ENCODE measurements at regions not wholly inside any gene's neighbourhood (a gene's known extent, or its start where the extent isn't known, plus 50 kb on each side); places are given as distances from the start of the nearest gene placed in this dataset.
A peak's percentile ranks its signal among the peaks of the same experiment; 100 is the strongest.
"Not testable (repeated sequence)": the region's sequence is repeated elsewhere in the genome, so short reads cannot be mapped to it uniquely, and the experiment has no call there.

DNA sequence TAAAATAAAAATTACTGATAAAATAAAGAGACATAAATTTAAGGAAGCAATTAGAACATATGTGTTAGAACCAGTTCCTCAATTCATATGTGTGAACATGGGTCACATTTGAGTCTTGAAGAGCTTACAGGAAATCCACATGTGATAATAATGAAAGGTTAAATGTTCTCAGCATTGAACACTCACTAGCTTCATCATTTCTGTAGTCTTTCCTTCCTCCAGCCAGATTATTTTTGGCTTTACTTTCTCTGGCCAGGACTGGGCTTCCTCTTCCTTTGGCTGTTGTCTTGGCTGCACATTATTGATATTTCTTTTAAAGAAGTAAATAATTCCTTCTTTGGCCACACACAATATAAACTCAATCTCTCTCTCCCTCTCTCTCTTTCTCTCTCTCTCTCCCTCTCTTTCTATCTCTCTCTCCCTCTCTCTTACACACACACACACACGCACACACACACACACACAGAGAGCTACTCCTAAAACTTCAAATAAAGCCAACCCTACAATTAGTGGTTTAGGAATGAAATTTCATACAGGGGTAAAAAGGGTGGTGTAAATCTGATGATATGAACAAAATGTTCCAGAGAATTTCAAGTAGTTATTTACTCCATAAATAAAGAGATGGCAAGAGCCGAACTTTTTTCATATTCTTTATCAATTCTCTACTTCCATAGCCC is 171.2 kb downstream of the REEP3 start:
- TF ChIP-seq, protein P1, sequence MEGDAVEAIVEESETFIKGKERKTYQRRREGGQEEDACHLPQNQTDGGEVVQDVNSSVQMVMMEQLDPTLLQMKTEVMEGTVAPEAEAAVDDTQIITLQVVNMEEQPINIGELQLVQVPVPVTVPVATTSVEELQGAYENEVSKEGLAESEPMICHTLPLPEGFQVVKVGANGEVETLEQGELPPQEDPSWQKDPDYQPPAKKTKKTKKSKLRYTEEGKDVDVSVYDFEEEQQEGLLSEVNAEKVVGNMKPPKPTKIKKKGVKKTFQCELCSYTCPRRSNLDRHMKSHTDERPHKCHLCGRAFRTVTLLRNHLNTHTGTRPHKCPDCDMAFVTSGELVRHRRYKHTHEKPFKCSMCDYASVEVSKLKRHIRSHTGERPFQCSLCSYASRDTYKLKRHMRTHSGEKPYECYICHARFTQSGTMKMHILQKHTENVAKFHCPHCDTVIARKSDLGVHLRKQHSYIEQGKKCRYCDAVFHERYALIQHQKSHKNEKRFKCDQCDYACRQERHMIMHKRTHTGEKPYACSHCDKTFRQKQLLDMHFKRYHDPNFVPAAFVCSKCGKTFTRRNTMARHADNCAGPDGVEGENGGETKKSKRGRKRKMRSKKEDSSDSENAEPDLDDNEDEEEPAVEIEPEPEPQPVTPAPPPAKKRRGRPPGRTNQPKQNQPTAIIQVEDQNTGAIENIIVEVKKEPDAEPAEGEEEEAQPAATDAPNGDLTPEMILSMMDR (IDR thresholded peaks at IDR 0.05): no peak
- TF ChIP-seq EP300 (IDR thresholded peaks at IDR 0.05) (no peak), POLR2A (IDR thresholded peaks at IDR 0.05) (no peak)
- no peaks in the 10 kb centered on the region for H3K9me3 ChIP-seq
- H3K4me3 ChIP-seq: no peak overlapping the region
- no peaks in the 10 kb centered on the region for H3K27me3 ChIP-seq
- no peak overlapping the region for H3K27ac ChIP-seq
- intact Hi-C loops (cut with DNase I): no loop called here
- WGBS, 3 donors: 21 to 41% (median 27%) methylated on average over 2 of the region's 2 CpGs
- peaks cover 2% of the 10 kb centered on the region for H3K4me1 ChIP-seq (ENCODE audit: insufficient read depth)
- no peaks in the 10 kb centered on the region for H3K36me3 ChIP-seq
- peak in 2 of 5 donors; percentile 41 to 54 for DNase-seq

DNA sequence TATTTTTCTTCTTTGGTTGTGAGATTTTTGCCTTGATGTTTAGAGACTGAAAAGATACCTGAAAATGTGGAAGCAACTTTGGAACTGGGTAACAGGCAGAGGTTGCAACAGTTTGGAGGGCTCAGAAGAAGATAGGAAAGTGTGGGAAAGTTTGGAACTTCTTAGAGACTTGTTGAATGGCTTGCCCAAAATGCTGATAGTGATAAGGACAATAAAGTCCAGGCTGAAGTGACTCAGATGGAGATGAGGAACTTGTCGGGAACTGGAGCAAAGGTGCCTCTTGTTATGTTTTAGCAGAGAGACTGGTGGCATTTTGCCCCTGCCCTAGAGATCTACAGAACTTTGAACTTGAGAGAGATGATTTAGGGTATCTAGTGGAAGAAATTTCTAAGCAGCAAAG is 171.8 kb downstream of the REEP3 start:
- H3K27ac ChIP-seq; H3K4me1 ChIP-seq (ENCODE audit: insufficient read depth); H3K27me3 ChIP-seq; DNase-seq; H3K9me3 ChIP-seq; intact Hi-C loops (cut with DNase I); H3K4me3 ChIP-seq; H3K36me3 ChIP-seq: not testable (repeated sequence)
- WGBS, 3 donors: 10 to 34% (median 28%) methylated on average over 1 of the region's 1 CpG

DNA sequence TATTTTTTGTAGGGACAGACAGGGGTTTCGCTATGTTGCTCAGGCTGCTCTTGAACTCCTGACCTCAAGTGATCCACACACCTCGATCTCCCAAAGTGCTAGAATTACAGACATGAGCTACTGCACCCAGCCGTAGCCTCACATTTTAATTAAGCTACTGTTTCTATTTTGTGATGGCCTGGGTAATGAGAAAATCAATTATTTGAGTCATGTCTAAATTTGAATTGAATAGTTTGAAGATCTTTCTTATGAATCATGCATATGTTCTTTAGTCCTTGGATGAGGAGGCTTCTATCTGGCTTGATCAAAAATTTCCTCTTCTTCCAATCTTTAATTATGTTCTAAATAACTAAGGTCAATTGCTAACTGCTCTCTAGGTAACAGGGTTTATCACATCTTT is 175.0 kb downstream of the REEP3 start:
- 92 to 96% (median 93%) methylated on average over 3 of the region's 3 CpGs for WGBS, 3 donors
- Histone ChIP-seq H3K36me3 (no peaks in the 10 kb centered on the region), H3K4me3 (no peak overlapping the region), H3K27ac (no peak overlapping the region), H3K27me3 (no peaks in the 10 kb centered on the region), H3K9me3 (no peaks in the 10 kb centered on the region), H3K4me1 (ENCODE audit: insufficient read depth) (peaks cover 5% of the 10 kb centered on the region)
- DNase-seq: no peak
- TF ChIP-seq POLR2A (IDR thresholded peaks at IDR 0.05) (no peak), EP300 (IDR thresholded peaks at IDR 0.05) (no peak)
- TF ChIP-seq, protein P1 (IDR thresholded peaks at IDR 0.05): no peak
- intact Hi-C loops (cut with DNase I): no loop called here

DNA sequence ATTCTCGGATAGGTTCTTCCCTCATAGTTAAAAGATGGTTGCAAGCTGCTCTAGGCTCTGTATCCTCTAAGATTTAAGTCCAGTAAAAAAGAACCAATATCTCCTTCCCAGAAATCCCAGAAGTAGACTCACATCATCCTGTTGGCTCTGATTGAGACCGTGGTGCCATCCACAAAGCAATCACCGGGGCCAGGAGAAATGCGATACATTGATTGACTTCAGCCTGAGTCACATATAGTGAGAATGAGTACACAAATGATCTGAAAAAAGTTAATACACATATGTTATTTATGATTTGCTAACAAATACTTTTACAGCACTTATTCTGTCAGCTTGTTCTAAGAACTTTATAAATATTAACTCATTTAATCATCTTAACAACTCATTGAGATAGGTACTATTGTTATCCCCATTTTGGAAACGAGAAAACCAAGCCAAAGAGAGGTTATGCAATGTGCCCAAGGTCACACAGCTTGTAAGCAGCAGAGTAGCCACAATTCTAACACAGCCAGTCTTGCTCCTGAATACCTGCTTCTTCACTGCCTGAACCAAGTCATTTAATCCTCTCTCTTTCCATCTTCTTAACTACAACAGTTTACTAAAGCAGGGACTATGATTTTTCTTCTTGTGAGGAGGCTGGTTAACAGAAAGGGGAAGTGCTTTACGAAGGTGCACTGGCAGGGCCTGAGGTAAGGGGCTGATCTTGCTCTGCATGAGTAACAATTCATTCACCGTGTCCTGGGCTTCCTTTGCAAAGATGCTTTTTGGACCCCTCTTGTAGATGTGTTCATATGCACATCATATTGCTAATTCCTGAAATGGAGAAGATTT is 177.0 kb downstream of the REEP3 start:
- no peak for DNase-seq
- Histone ChIP-seq H3K4me3 (no peak overlapping the region), H3K27me3 (no peaks in the 10 kb centered on the region), H3K9me3 (no peaks in the 10 kb centered on the region), H3K4me1 (ENCODE audit: insufficient read depth) (peaks cover 3% of the 10 kb centered on the region), H3K36me3 (no peaks in the 10 kb centered on the region), H3K27ac (no peak overlapping the region)
- 72 to 81% (median 76%) methylated on average over 7 of the region's 7 CpGs for WGBS, 3 donors
- intact Hi-C loops (cut with DNase I): no loop called here
- TF ChIP-seq EP300 (IDR thresholded peaks at IDR 0.05): no peak
- TF ChIP-seq, protein P1 (IDR thresholded peaks at IDR 0.05): no peak
- no peak for TF ChIP-seq POLR2A (IDR thresholded peaks at IDR 0.05)

DNA sequence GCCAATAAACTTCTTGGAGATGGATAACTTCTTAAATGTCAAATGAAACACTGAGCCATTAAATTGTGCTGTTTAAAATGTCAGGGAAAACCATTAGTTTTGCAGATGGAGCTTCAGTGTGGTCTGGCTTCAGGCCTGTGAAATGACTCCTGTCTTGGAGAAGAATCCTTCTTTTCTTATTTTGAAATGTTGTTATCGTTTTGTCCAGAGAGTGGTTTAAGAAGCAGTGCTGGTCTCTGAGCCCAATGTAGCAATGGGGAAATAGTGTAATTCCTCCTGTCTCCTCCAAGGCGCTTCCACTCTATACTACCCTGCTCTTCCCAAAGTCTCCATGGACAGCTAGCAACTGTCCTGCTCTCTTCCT is 177.6 kb downstream of the REEP3 start:
- Histone ChIP-seq H3K4me3 (no peak overlapping the region), H3K36me3 (no peaks in the 10 kb centered on the region), H3K9me3 (no peaks in the 10 kb centered on the region), H3K27ac (no peak overlapping the region), H3K4me1 (ENCODE audit: insufficient read depth) (peaks cover 3% of the 10 kb centered on the region), H3K27me3 (no peaks in the 10 kb centered on the region)
- intact Hi-C loops (cut with DNase I): no loop called here
- TF ChIP-seq, protein P1 (IDR thresholded peaks at IDR 0.05): no peak
- TF ChIP-seq POLR2A (IDR thresholded peaks at IDR 0.05): no peak
- no peak for TF ChIP-seq EP300 (IDR thresholded peaks at IDR 0.05)
- 55 to 64% (median 61%) methylated on average over 2 of the region's 2 CpGs for WGBS, 3 donors
- DNase-seq: no peak
